ENCODE measurements at regions not wholly inside any gene's neighbourhood (a gene's known extent, or its start where the extent isn't known, plus 50 kb on each side); places are given as distances from the start of the nearest gene placed in this dataset.
A peak's percentile ranks its signal among the peaks of the same experiment; 100 is the strongest.
"Not testable (repeated sequence)": the region's sequence is repeated elsewhere in the genome, so short reads cannot be mapped to it uniquely, and the experiment has no call there.

GRCh38 chr6:147651-148050, 144.6 kb upstream of the DUSP22 start:
- not testable (repeated sequence) for H3K4me3 ChIP-seq (ENCODE audit: low read depth, low read length); DNase-seq (ENCODE audit: low read depth)

- peak; percentile 23 for TF ChIP-seq CTCF (IDR thresholded peaks at IDR 0.05; ENCODE audit: insufficient read depth, low read depth, low read length)
- DNase-seq (ENCODE audit: low read depth); H3K4me3 ChIP-seq (ENCODE audit: low read depth, low read length): not testable (repeated sequence)
Measured at GRCh38 chr6:148051-148984, 144.0 kb upstream of the DUSP22 start.

- DNase-seq (ENCODE audit: low read depth); H3K4me3 ChIP-seq (ENCODE audit: low read depth, low read length): not testable (repeated sequence)
Measured at GRCh38 chr6:150147-150546, 142.1 kb upstream of the DUSP22 start.

- H3K4me3 ChIP-seq (ENCODE audit: low read depth, low read length) = not testable (repeated sequence)
- peak; percentile 19 for DNase-seq (ENCODE audit: low read depth)
Measured at GRCh38 chr6:152436-152835, 139.9 kb upstream of the DUSP22 start.

GRCh38 chr6:153026-153425, 139.3 kb upstream of the DUSP22 start:
- not testable (repeated sequence) for DNase-seq (ENCODE audit: low read depth)

GRCh38 chr6:153867-154266, 138.4 kb upstream of the DUSP22 start:
- not testable (repeated sequence) for DNase-seq (ENCODE audit: low read depth); H3K4me3 ChIP-seq (ENCODE audit: low read depth, low read length)

More at GRCh38 chr6:153026-153425, 139.3 kb upstream of the DUSP22 start:
- not testable (repeated sequence) for H3K4me3 ChIP-seq (ENCODE audit: low read depth, low read length)

GRCh38 chr6:154321-155092, 137.8 kb upstream of the DUSP22 start:
- DNase-seq (ENCODE audit: low read depth) = peak; percentile 29
- H3K4me3 ChIP-seq (ENCODE audit: low read depth, low read length) = not testable (repeated sequence)

GRCh38 chr6:156010-156409, 136.3 kb upstream of the DUSP22 start:
- no peak for TF ChIP-seq CTCF (IDR thresholded peaks at IDR 0.05; ENCODE audit: insufficient read depth, low read depth, low read length)
- DNase-seq (ENCODE audit: low read depth) = no peak
- no peak overlapping the region for H3K4me3 ChIP-seq (ENCODE audit: low read depth, low read length)

- DNase-seq (ENCODE audit: low read depth) = peak; percentile 35
- H3K4me3 ChIP-seq (ENCODE audit: low read depth, low read length) = not testable (repeated sequence)
Measured at GRCh38 chr6:156441-157140, 135.7 kb upstream of the DUSP22 start.

- peak; percentile 23 for TF ChIP-seq CTCF (IDR thresholded peaks at IDR 0.05; ENCODE audit: insufficient read depth, low read depth, low read length)
- DNase-seq (ENCODE audit: low read depth); H3K4me3 ChIP-seq (ENCODE audit: low read depth, low read length): not testable (repeated sequence)
Measured at GRCh38 chr6:157176-157575, 135.1 kb upstream of the DUSP22 start.

GRCh38 chr6:161657-162056, 130.6 kb upstream of the DUSP22 start:
- not testable (repeated sequence) for DNase-seq (ENCODE audit: low read depth); H3K4me3 ChIP-seq (ENCODE audit: low read depth, low read length)
